Renal cortical epithelial cell (primary cell): ENCODE measurements at regions not wholly inside any gene's neighbourhood (a gene's known extent, or its start where the extent isn't known, plus 50 kb on each side); places are given as distances from the start of the nearest gene placed in this dataset.
A peak's percentile ranks its signal among the peaks of the same experiment; 100 is the strongest.

Experiments
- DNase-seq: peaks from one replicate; pipeline ENCODE4 v3.0.0-alpha.2; 2011; ENCODE audit warnings: low read depth

- DNase-seq = no peak
These were observed 188.8 kb downstream of the TSHZ3 start for GRCh38 chr19:31160336-31160926.

- peak; percentile 73 for DNase-seq
These were observed 195.2 kb downstream of the TSHZ3 start for GRCh38 chr19:31154021-31154420.

- peak; percentile 58 for DNase-seq
These were observed 196.3 kb downstream of the TSHZ3 start for GRCh38 chr19:31152906-31153305.

- DNase-seq = no peak
These were observed 199.7 kb downstream of the TSHZ3 start for GRCh38 chr19:31149441-31149941.

- DNase-seq = no peak
These were observed 200.6 kb downstream of the TSHZ3 start for GRCh38 chr19:31148671-31149070.

- no peak for DNase-seq
These were observed 202.0 kb downstream of the TSHZ3 start for GRCh38 chr19:31147234-31147633.

- no peak for DNase-seq
These were observed 202.6 kb downstream of the TSHZ3 start for GRCh38 chr19:31146546-31147183.

- no peak for DNase-seq
These were observed 203.2 kb downstream of the TSHZ3 start for GRCh38 chr19:31146015-31146414.

GRCh38 chr19:31145007-31145406 is 204.2 kb downstream of the TSHZ3 start:
- no peak for DNase-seq

- no peak for DNase-seq
These were observed 205.0 kb downstream of the TSHZ3 start for GRCh38 chr19:31144075-31144870.

GRCh38 chr19:31141301-31141700 is 207.9 kb downstream of the TSHZ3 start:
- DNase-seq = no peak

- DNase-seq = peak; percentile 30
These were observed 208.5 kb downstream of the TSHZ3 start for GRCh38 chr19:31140717-31141116.

- DNase-seq = peak; percentile 86
These were observed 209.2 kb downstream of the TSHZ3 start for GRCh38 chr19:31139871-31140505.

GRCh38 chr19:31138077-31138476 is 211.2 kb downstream of the TSHZ3 start:
- DNase-seq = no peak

- DNase-seq = no peak
These were observed 213.4 kb downstream of the TSHZ3 start for GRCh38 chr19:31135841-31136240.

- no peak for DNase-seq
These were observed 216.5 kb downstream of the TSHZ3 start for GRCh38 chr19:31132753-31133110.

GRCh38 chr19:31128291-31128690 is 220.9 kb downstream of the TSHZ3 start:
- no peak for DNase-seq

GRCh38 chr19:31127134-31127967 is 221.9 kb downstream of the TSHZ3 start:
- DNase-seq = peak; percentile 40

GRCh38 chr19:31126236-31126635 is 223.0 kb downstream of the TSHZ3 start:
- no peak for DNase-seq

- DNase-seq = no peak
These were observed 224.2 kb downstream of the TSHZ3 start for GRCh38 chr19:31125071-31125470.

GRCh38 chr19:31121501-31121900 is 227.7 kb downstream of the TSHZ3 start:
- no peak for DNase-seq

- no peak for DNase-seq
These were observed 228.3 kb downstream of the TSHZ3 start for GRCh38 chr19:31120952-31121351.
